SU-DHL-6 (cell line): ENCODE measurements at regions not wholly inside any gene's neighbourhood (a gene's known extent, or its start where the extent isn't known, plus 50 kb on each side); places are given as distances from the start of the nearest gene placed in this dataset.

Experiments used
- H2AFZ ChIP-seq: fragments of 200-600 bp; sonication (generic); 2 replicates; pipeline ENCODE4 v1.6.1; 2014; ENCODE audit warnings: low read depth, mild to moderate bottlenecking, moderate library complexity, mixed read lengths, antibody characterized with exemption, low read length; ENCODE audit not compliant: severe bottlenecking
- H3F3A ChIP-seq: fragments of 200-600 bp; shearing (Covaris generic); 2 replicates; pipeline ENCODE4 v1.6.0; 2016; ENCODE audit warnings: antibody characterized with exemption, mild to moderate bottlenecking; ENCODE audit not compliant: insufficient read depth
- H3K27ac ChIP-seq: fragments of 200-600 bp; sonication (generic); 2 replicates; pipeline ENCODE4 v1.5.1; 2016; ENCODE audit warnings: low read depth, mild to moderate bottlenecking, low read length, moderate library complexity, mixed read lengths
- H3K27me3 ChIP-seq: fragments of 200-600 bp; sonication (generic), shearing (Covaris generic); 2 replicates; pipeline ENCODE4 v1.6.0; 2014; ENCODE audit warnings: mild to moderate bottlenecking, low read length
- H3K36me3 ChIP-seq: fragments of 200-600 bp; sonication (generic); 2 replicates; pipeline ENCODE4 v1.6.1; 2014; ENCODE audit warnings: mild to moderate bottlenecking, low read length, mixed read lengths
- H3K4me2 ChIP-seq: fragments of 300-600, 200-600 bp; shearing (Covaris generic), sonication (generic); 2 replicates; pipeline ENCODE4 v1.6.0; 2014; ENCODE audit warnings: low read length, low read depth, mild to moderate bottlenecking; ENCODE audit not compliant: poor library complexity, severe bottlenecking
- H3K4me3 ChIP-seq: fragments of 200-600 bp; sonication (generic); 2 replicates; pipeline ENCODE4 v1.5.1; 2014; ENCODE audit warnings: antibody characterized with exemption, low read length, mild to moderate bottlenecking, mixed read lengths; ENCODE audit not compliant: insufficient read depth, poor library complexity, severe bottlenecking
- H3K79me2 ChIP-seq: fragments of 200-600 bp; sonication (generic); 2 replicates; pipeline ENCODE4 v1.6.1; 2014; ENCODE audit warnings: mild to moderate bottlenecking, low read length, moderate library complexity; ENCODE audit not compliant: insufficient read depth
- H3K9ac ChIP-seq: fragments of 200-600 bp; sonication (generic); 2 replicates; pipeline ENCODE4 v1.7.0; 2014; ENCODE audit warnings: mild to moderate bottlenecking, low read length
- H3K9me2 ChIP-seq: fragments of 200-600 bp; sonication (generic); replicated peaks from 2 replicates; pipeline ENCODE4 v1.6.1; 2014; ENCODE audit warnings: low read length; ENCODE audit not compliant: insufficient read depth
- H3K9me3 ChIP-seq: fragments of 200-600 bp; sonication (generic); 2 replicates; pipeline ENCODE4 v1.6.1; 2014; ENCODE audit warnings: low read length, mixed read lengths; ENCODE audit not compliant: insufficient read depth
- H4K20me1 ChIP-seq: fragments of 200-600 bp; sonication (generic); 2 replicates; pipeline ENCODE4 v1.6.1; 2014; ENCODE audit warnings: low read depth, mild to moderate bottlenecking, antibody characterized with exemption, low read length, moderate library complexity, mixed read lengths
- EZH2phosphoT487 ChIP-seq: fragments of 200-600 bp; sonication (generic), shearing (Covaris generic); conservative IDR thresholded peaks from 2 replicates; pipeline ENCODE4 v1.6.1; 2018; ENCODE audit warnings: mild to moderate bottlenecking, antibody characterized with exemption, low read length, moderate library complexity, mixed read lengths
- TF ChIP-seq, protein P1 (sequence below): fragments of 200-600 bp; sonication (generic); IDR thresholded peaks from one replicate; pipeline ENCODE4 v1.5.1; 2017; ENCODE audit warnings: antibody characterized with exemption, mild to moderate bottlenecking, low read length, moderate library complexity; ENCODE audit not compliant: insufficient read depth, poor library complexity, severe bottlenecking

DNA sequence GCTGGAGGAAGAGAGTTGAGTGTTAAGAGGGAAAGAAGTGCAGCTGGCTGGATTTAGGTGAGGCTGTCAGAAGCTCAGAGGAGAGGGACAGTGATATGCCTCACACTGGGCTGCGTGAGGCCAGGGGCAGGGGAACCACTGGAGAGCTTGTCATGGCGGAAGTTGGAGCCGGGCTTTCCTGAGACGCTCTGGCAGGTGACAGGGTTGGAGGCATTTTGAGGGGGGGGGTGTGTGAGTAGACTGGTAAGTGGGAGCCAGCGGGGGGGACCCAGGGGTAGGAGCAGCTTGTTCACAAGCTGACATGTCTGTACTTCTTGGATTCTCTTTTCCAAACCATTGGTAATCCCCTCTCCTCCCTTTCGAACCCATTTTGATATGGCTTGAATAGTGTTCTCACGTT lies 331.5 kb upstream of the RGMA start:
- TF ChIP-seq, protein P1, sequence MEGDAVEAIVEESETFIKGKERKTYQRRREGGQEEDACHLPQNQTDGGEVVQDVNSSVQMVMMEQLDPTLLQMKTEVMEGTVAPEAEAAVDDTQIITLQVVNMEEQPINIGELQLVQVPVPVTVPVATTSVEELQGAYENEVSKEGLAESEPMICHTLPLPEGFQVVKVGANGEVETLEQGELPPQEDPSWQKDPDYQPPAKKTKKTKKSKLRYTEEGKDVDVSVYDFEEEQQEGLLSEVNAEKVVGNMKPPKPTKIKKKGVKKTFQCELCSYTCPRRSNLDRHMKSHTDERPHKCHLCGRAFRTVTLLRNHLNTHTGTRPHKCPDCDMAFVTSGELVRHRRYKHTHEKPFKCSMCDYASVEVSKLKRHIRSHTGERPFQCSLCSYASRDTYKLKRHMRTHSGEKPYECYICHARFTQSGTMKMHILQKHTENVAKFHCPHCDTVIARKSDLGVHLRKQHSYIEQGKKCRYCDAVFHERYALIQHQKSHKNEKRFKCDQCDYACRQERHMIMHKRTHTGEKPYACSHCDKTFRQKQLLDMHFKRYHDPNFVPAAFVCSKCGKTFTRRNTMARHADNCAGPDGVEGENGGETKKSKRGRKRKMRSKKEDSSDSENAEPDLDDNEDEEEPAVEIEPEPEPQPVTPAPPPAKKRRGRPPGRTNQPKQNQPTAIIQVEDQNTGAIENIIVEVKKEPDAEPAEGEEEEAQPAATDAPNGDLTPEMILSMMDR, result no peak
- no peak for TF ChIP-seq EZH2phosphoT487
- Histone ChIP-seq H3F3A (no peaks in the 10 kb centered on the region), H4K20me1 (no peaks in the 10 kb centered on the region), H2AFZ (no peak overlapping the region), H3K4me3 (no peak overlapping the region), H3K36me3 (no peaks in the 10 kb centered on the region), H3K9me2 (no peaks in the 10 kb centered on the region), H3K4me2 (no peak overlapping the region), H3K27ac (no peak overlapping the region), H3K27me3 (no peaks in the 10 kb centered on the region), H3K9me3 (no peaks in the 10 kb centered on the region), H3K79me2 (no peaks in the 10 kb centered on the region), H3K9ac (no peak overlapping the region)

DNA sequence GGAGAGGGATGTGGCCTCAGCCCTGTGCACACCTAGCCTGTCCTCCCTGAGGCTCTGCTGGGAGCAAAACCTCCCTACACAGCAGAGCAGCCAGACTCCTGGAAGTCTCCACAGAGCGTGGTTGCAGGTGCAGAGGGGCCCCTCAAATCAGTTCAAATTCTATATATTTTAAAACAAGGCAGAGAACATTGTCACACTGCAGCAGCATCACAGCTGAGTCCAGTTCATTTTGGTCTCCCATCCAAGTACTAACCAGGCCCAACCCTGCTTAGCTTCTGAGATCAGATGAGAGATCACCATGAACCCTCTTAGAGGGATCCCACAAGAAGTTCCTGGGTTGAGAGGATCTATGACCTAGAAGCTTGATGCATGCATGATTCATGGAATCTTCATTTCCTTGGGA lies 331.0 kb upstream of the RGMA start:
- Histone ChIP-seq H3K79me2 (no peaks in the 10 kb centered on the region), H4K20me1 (no peaks in the 10 kb centered on the region), H3K4me2 (no peak overlapping the region), H3K9me2 (no peaks in the 10 kb centered on the region), H3K9ac (no peak overlapping the region), H3K36me3 (no peaks in the 10 kb centered on the region), H3K27ac (no peak overlapping the region), H2AFZ (no peak overlapping the region), H3K27me3 (no peaks in the 10 kb centered on the region), H3K9me3 (no peaks in the 10 kb centered on the region), H3F3A (no peaks in the 10 kb centered on the region), H3K4me3 (no peak overlapping the region)
- TF ChIP-seq EZH2phosphoT487, result no peak
- TF ChIP-seq, protein P1, result no peak

DNA sequence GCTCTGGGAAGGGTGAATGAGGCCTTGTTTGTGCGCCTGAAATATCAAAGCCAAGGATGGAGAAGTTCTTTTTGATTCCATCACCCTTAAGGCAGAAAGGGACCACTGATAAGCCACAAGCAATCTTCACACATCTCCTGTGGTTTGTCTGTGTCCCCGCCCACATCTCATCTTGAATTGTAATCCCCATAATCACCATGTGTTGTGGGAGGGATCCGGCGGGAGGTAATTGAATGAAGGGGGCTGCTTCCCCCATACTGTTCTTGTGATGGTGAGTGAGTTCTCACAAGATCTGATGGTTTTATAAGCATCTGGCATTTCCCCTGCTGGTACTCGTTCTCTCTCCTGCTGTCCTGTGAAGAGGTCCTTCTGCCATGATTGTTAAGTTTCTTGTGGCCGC lies 329.6 kb upstream of the RGMA start:
- Histone ChIP-seq H3K4me2 (no peak overlapping the region), H3K9me2 (no peaks in the 10 kb centered on the region), H3K9ac (no peak overlapping the region), H3K36me3 (no peaks in the 10 kb centered on the region), H3K27me3 (no peaks in the 10 kb centered on the region), H4K20me1 (no peaks in the 10 kb centered on the region), H3K79me2 (no peaks in the 10 kb centered on the region), H3K27ac (no peak overlapping the region), H3K4me3 (no peak overlapping the region), H2AFZ (no peak overlapping the region), H3K9me3 (no peaks in the 10 kb centered on the region), H3F3A (no peaks in the 10 kb centered on the region)
- TF ChIP-seq, protein P1, result no peak
- TF ChIP-seq EZH2phosphoT487, result no peak
